WI38 (cell line): ENCODE measurements at regions not wholly inside any gene's neighbourhood (a gene's known extent, or its start where the extent isn't known, plus 50 kb on each side); places are given as distances from the start of the nearest gene placed in this dataset.

Experiments used
- H3K4me3 ChIP-seq: 2 replicates; pipeline ENCODE4 v1.5.1; 2011; ENCODE audit warnings: low read depth, mild to moderate bottlenecking, control low read depth, low read length
- CTCF ChIP-seq: IDR thresholded peaks from 2 replicates; pipeline ENCODE4 v1.5.1; 2012; ENCODE audit warnings: low read depth, mild to moderate bottlenecking, control low read depth, low read length

- TF ChIP-seq CTCF, result no peak
- no peak overlapping the region for H3K4me3 ChIP-seq
Measured at GRCh38 chr2:237161189-237161588, 75.5 kb downstream of the COPS8 start.

- no peak for TF ChIP-seq CTCF
- H3K4me3 ChIP-seq, result no peak overlapping the region
Measured at GRCh38 chr2:237162959-237163358, 77.3 kb downstream of the COPS8 start.

GRCh38 chr2:237164474-237165042 lies 78.9 kb downstream of the COPS8 start:
- no peak overlapping the region for H3K4me3 ChIP-seq

GRCh38 chr2:237165405-237166276 lies 80.0 kb downstream of the COPS8 start:
- no peak overlapping the region for H3K4me3 ChIP-seq
- peak; percentile 62 for TF ChIP-seq CTCF

More at GRCh38 chr2:237164474-237165042, 78.9 kb downstream of the COPS8 start:
- no peak for TF ChIP-seq CTCF

- H3K4me3 ChIP-seq, result no peak overlapping the region
- no peak for TF ChIP-seq CTCF
Measured at GRCh38 chr2:237167038-237167437, 81.3 kb downstream of the COPS8 start.

- TF ChIP-seq CTCF, result no peak
- no peak overlapping the region for H3K4me3 ChIP-seq
Measured at GRCh38 chr2:237167934-237168333, 82.2 kb downstream of the COPS8 start.

GRCh38 chr2:237170020-237170419 lies 84.3 kb downstream of the COPS8 start:
- no peak for TF ChIP-seq CTCF
- H3K4me3 ChIP-seq, result no peak overlapping the region
